Kidney (tissue), 13 donors: ENCODE measurements at regions not wholly inside any gene's neighbourhood (a gene's known extent, or its start where the extent isn't known, plus 50 kb on each side); places are given as distances from the start of the nearest gene placed in this dataset.

Source experiments
- DNase-seq, 5 donors: peaks; one replicate each; pipeline ENCODE4 v3.0.0-alpha.2; 2013 to 2020
- FAIRE-seq: peaks from 2 replicates; lab custom pipeline; 2012; peaks lifted over from hg19 to GRCh38; lab: Jason Lieb, UNC
- H3K27ac ChIP-seq, 2 donors: one replicate each; pipeline ENCODE4 v1.7.0; 2013; ENCODE audit warnings: low read depth in 2 of 2, low read length in 2 of 2, inconsistent platforms in 1 of 2
- H3K27me3 ChIP-seq: one replicate; pipeline ENCODE4 v1.7.1; 2013; ENCODE audit warnings: low read length, inconsistent platforms; ENCODE audit not compliant: control insufficient read depth, insufficient read depth
- H3K36me3 ChIP-seq, 3 donors: one replicate each; pipeline versions ENCODE4 v1.7.0 to v1.7.1; 2013; ENCODE audit warnings: low read length in 3 of 3, control low read depth in 1 of 3, inconsistent platforms in 1 of 3; ENCODE audit not compliant: insufficient read depth in 3 of 3, control insufficient read depth in 2 of 3
- H3K4me1 ChIP-seq, 3 donors: one replicate each; pipeline versions ENCODE4 v1.7.0 to v1.7.1; 2013; ENCODE audit warnings: low read length in 3 of 3, inconsistent platforms in 1 of 3, low read depth in 1 of 3; ENCODE audit not compliant: control insufficient read depth in 2 of 3, insufficient read depth in 2 of 3
- H3K4me3 ChIP-seq, 3 donors: one replicate each; pipeline versions ENCODE4 v1.7.0 to v1.8.1; 2013; ENCODE audit warnings: low read length in 3 of 3, control low read depth in 1 of 3, inconsistent platforms in 1 of 3
- H3K9ac ChIP-seq, 3 donors: one replicate each; pipeline versions ENCODE4 v1.7.0 to v1.7.1; 2013; ENCODE audit warnings: low read length in 3 of 3, control low read depth in 1 of 3, inconsistent platforms in 1 of 3
- H3K9me3 ChIP-seq, 3 donors: one replicate each; pipeline versions ENCODE4 v1.7.0 to v1.7.1; 2013; ENCODE audit warnings: low read length in 3 of 3, control low read depth in 1 of 3, inconsistent platforms in 1 of 3; ENCODE audit not compliant: control insufficient read depth in 2 of 3, insufficient read depth in 1 of 3
- intact Hi-C: fragments of 100-400 bp; cut with DNase I; formaldehyde crosslinking; loops from one replicate; pipeline ENCODE4 v1.11.1; 2022
- TF ChIP-seq, protein P1 (sequence below): IDR thresholded peaks from 3 replicates; pipeline ENCODE4 v1.5.1; 2012; ENCODE audit warnings: mild to moderate bottlenecking, moderate library complexity, borderline replicate concordance; ENCODE audit not compliant: insufficient read depth; ENCODE audit errors: extremely low read depth
- donor health status: control.
- donor health status: control.
- donor health status: control.
- donor health status: control.
- donor health status: control.
- donor health status: DM: yes; HTN: yes; CAD: no.
- donor health status: Normal renal cell carcinoma (clear cell type).

DNA sequence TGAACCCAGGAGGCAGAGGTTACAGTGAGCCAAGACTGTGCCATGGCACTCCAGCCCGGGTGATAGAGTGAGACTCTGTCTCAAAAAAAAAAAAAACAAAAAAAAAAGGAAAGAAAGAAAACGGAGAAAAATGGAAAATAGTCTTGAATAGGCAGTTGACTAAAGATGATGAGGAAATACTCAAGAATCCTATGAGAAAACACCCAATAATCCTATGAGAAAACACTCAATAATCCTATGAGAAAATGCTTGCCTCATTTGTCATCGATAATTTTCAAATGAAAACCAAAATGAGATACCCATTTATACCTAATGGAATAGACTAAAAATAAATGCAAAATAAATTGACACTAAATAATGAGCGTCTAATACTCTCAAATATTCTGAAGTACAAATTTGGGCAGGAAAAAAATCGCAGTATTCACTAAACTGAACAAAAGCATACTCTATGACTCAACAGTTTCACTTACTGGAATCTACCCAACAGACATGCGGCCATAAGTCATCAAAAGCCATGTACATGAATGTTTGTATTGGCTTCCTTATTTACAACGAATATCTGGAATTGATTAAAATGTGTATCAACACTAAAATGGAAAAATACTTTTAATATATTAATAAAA is 733.9 kb upstream of the CHRM3 start:
- intact Hi-C loops, result no loop called here
- no peaks in the 10 kb centered on the region for H3K4me1 ChIP-seq
- TF ChIP-seq, protein P1, sequence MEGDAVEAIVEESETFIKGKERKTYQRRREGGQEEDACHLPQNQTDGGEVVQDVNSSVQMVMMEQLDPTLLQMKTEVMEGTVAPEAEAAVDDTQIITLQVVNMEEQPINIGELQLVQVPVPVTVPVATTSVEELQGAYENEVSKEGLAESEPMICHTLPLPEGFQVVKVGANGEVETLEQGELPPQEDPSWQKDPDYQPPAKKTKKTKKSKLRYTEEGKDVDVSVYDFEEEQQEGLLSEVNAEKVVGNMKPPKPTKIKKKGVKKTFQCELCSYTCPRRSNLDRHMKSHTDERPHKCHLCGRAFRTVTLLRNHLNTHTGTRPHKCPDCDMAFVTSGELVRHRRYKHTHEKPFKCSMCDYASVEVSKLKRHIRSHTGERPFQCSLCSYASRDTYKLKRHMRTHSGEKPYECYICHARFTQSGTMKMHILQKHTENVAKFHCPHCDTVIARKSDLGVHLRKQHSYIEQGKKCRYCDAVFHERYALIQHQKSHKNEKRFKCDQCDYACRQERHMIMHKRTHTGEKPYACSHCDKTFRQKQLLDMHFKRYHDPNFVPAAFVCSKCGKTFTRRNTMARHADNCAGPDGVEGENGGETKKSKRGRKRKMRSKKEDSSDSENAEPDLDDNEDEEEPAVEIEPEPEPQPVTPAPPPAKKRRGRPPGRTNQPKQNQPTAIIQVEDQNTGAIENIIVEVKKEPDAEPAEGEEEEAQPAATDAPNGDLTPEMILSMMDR, result no peak
- H3K4me3 ChIP-seq, result no peak overlapping the region
- DNase-seq (no peak), FAIRE-seq (no peak)
- H3K9me3 ChIP-seq, result no peaks in the 10 kb centered on the region
- H3K27ac ChIP-seq, result no peak overlapping the region
- H3K9ac ChIP-seq, result no peak overlapping the region
- H3K36me3 ChIP-seq, result no peaks in the 10 kb centered on the region
- H3K27me3 ChIP-seq, result no peaks in the 10 kb centered on the region

DNA sequence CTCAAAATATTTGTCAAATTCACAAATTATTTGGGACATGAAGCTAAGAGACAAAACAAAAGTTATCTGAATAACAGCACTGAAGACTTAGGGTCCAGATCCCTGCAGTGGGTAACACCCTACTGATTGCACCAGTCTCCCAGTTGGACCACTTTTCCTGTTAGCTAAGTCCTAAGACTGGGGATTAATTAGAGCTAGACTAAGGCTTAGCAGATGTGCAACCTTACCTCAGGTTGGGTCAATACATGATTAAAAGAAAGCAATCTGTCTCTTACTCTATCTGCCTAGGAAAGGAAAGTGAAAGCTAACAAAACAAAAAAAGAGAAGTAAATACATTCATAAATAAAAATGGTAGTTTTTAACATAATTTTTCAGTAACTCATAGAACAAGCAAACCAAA is 737.2 kb upstream of the CHRM3 start:
- Histone ChIP-seq H3K4me3 (no peak overlapping the region), H3K4me1 (no peaks in the 10 kb centered on the region), H3K27me3 (no peaks in the 10 kb centered on the region), H3K9me3 (no peaks in the 10 kb centered on the region), H3K9ac (no peak overlapping the region), H3K36me3 (no peaks in the 10 kb centered on the region), H3K27ac (no peak overlapping the region)
- no peak for DNase-seq
- TF ChIP-seq, protein P1, result no peak
- intact Hi-C loops, result no loop called here
- FAIRE-seq, result no peak

DNA sequence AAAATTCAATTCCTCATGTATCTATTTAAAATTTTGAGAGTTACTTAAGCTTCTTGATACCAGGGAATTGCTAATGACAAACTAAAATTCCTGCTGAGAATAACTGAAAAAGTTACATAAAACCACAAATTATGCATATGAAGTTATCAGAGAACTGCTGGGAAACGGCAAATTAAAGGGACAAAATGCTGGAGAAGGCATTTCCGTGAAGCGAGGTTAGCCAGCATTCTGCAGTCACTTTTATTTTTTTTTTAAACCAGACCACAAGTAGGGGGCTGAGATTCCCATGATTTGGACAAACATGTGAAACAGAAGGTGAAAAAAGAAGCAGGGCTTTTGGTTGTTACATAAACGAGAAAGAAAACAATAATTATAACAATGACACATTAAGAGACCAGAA is 737.6 kb upstream of the CHRM3 start:
- Histone ChIP-seq H3K9me3 (no peaks in the 10 kb centered on the region), H3K27ac (no peak overlapping the region), H3K27me3 (no peaks in the 10 kb centered on the region), H3K36me3 (no peaks in the 10 kb centered on the region), H3K9ac (no peak overlapping the region), H3K4me1 (no peaks in the 10 kb centered on the region), H3K4me3 (no peak overlapping the region)
- intact Hi-C loops, result no loop called here
- FAIRE-seq (no peak), DNase-seq (no peak)
- TF ChIP-seq, protein P1, result no peak

DNA sequence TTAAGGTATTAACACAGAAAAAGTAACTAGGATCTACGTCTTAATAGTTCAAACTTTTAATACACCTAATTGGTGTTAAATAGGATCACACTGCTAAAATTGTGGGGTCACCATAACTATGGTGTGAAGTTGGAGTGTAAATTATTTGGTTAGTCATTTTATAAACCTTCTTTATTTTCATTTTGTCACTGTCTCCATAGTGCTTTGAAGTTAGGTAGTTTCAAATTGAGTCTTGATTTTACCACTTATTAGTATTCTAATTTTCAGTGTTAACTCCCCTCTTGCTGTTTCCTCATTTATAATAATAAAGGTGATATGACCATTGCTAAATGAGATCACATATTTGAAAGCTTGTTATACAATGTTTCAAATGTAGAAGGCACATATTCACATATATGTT is 738.1 kb upstream of the CHRM3 start:
- Histone ChIP-seq H3K9me3 (no peaks in the 10 kb centered on the region), H3K4me3 (no peak overlapping the region), H3K9ac (no peak overlapping the region), H3K27ac (no peak overlapping the region), H3K4me1 (no peaks in the 10 kb centered on the region), H3K27me3 (no peaks in the 10 kb centered on the region), H3K36me3 (no peaks in the 10 kb centered on the region)
- TF ChIP-seq, protein P1, result no peak
- DNase-seq, result no peak
- no peak for FAIRE-seq
- intact Hi-C loops, result no loop called here
